Calu3 (cell line): ENCODE measurements at regions not wholly inside any gene's neighbourhood (a gene's known extent, or its start where the extent isn't known, plus 50 kb on each side); places are given as distances from the start of the nearest gene placed in this dataset.

Experiments
- BruUV-seq: library from RNA; stranded (reverse); fragments of 400-500 nt; replicated peaks from 2 replicates; lab custom pipeline; 2021; lab: Mats Ljungman, UMichigan
- CTCF ChIA-PET: fragments of 300-600 bp; sonication (Branson Sonifier 250); formaldehyde crosslinking; loops from one replicate; lab custom pipeline; 2022; ENCODE audit warnings: antibody characterized with exemption; lab: Charles Lee
- DNase-seq: peaks from one replicate; pipeline ENCODE4 v3.0.0; 2022
- H3K27ac Mint-ChIP-seq: one replicate; pipeline ENCODE4 v1.8.0; 2022; ENCODE audit warnings: mixed read lengths; ENCODE audit not compliant: unreplicated experiment
- H3K27me3 Mint-ChIP-seq: one replicate; pipeline ENCODE4 v1.8.0; 2022; ENCODE audit warnings: mixed read lengths; ENCODE audit not compliant: unreplicated experiment
- H3K36me3 Mint-ChIP-seq: one replicate; pipeline ENCODE4 v1.8.0; 2022; ENCODE audit warnings: mild to moderate bottlenecking, moderate library complexity, mixed read lengths; ENCODE audit not compliant: insufficient read depth, unreplicated experiment
- H3K4me1 Mint-ChIP-seq: one replicate; pipeline ENCODE4 v1.8.0; 2022; ENCODE audit warnings: mild to moderate bottlenecking, low read depth, mixed read lengths; ENCODE audit not compliant: unreplicated experiment
- H3K4me3 Mint-ChIP-seq: one replicate; pipeline ENCODE4 v1.8.0; 2022; ENCODE audit warnings: mild to moderate bottlenecking, low read depth, moderate library complexity, mixed read lengths; ENCODE audit not compliant: unreplicated experiment
- H3K9me3 Mint-ChIP-seq: one replicate; pipeline ENCODE4 v1.8.0; 2022; ENCODE audit warnings: low read depth, mixed read lengths; ENCODE audit not compliant: unreplicated experiment
- CTCF ChIP-seq: fragments of 200-600 bp; IDR thresholded peaks from one replicate; pipeline ENCODE4 v1.8.0; 2022; ENCODE audit warnings: antibody characterized with exemption; ENCODE audit not compliant: unreplicated experiment
- intact Hi-C: fragments of 100-400 bp; cut with micrococcal nuclease; formaldehyde crosslinking; loops from one replicate; pipeline ENCODE4 v1.10.0; 2022; ENCODE audit not compliant: unreplicated experiment

- Mint-ChIP-seq H3K4me3 (peak overlapping the region; percentile 54), H3K27ac (peak overlapping the region; percentile 71), H3K4me1 (peaks cover 48% of the 10 kb centered on the region), H3K9me3 (peaks cover 3% of the 10 kb centered on the region), H3K36me3 (peaks cover 9% of the 10 kb centered on the region), H3K27me3 (no peaks in the 10 kb centered on the region)
- no TSS peak for BruUV-seq
- intact Hi-C loops: no loop called here
- TF ChIP-seq CTCF: no peak
- CTCF ChIA-PET: interaction anchor here (0.8 to 1.5 kb wide), 2 partner anchors 14 to 20 kb away, joined by 4 read pairs; no protein-coding TSS in a partner anchor
- peak; percentile 35 for DNase-seq
Observed at GRCh38 chr2:120934574-120935338, 199.1 kb downstream of the GLI2 start.

GRCh38 chr2:120935339-120936313 lies 200.0 kb downstream of the GLI2 start:
- H3K27me3 Mint-ChIP-seq: no peaks in the 10 kb centered on the region
- intact Hi-C loops: no loop called here
- peaks cover 9% of the 10 kb centered on the region for H3K36me3 Mint-ChIP-seq
- H3K27ac Mint-ChIP-seq: peak overlapping the region; percentile 71
- TF ChIP-seq CTCF: no peak
- peak overlapping the region; percentile 54 for H3K4me3 Mint-ChIP-seq
- peaks cover 52% of the 10 kb centered on the region for H3K4me1 Mint-ChIP-seq
- CTCF ChIA-PET: interaction anchor here (0.5 to 1.5 kb wide), 5 partner anchors 14 to 150 kb away, joined by 3 to 4 read pairs (median 4); no protein-coding TSS in a partner anchor
- H3K9me3 Mint-ChIP-seq: peaks cover 3% of the 10 kb centered on the region
- DNase-seq: peak; percentile 54
- BruUV-seq: no TSS peak

- Mint-ChIP-seq H3K4me3 (no peak overlapping the region), H3K27me3 (no peaks in the 10 kb centered on the region), H3K36me3 (peaks cover 14% of the 10 kb centered on the region), H3K27ac (no peak overlapping the region), H3K4me1 (peaks cover 52% of the 10 kb centered on the region), H3K9me3 (no peaks in the 10 kb centered on the region)
- no peak for DNase-seq
- CTCF ChIA-PET: interaction anchor here (1.0 kb wide), 1 partner anchor 21 kb away, joined by 3 read pairs; no protein-coding TSS in a partner anchor
- TF ChIP-seq CTCF: no peak
- intact Hi-C loops: no loop called here
- no TSS peak for BruUV-seq
Observed at GRCh38 chr2:120936476-120937334, 201.0 kb downstream of the GLI2 start.

GRCh38 chr2:120937686-120938044 lies 202.0 kb downstream of the GLI2 start:
- TF ChIP-seq CTCF: no peak
- intact Hi-C loops: no loop called here
- BruUV-seq: no TSS peak
- no peak for DNase-seq
- H3K27ac Mint-ChIP-seq: no peak overlapping the region
- CTCF ChIA-PET: no interaction called here
- H3K4me3 Mint-ChIP-seq: no peak overlapping the region
- peaks cover 14% of the 10 kb centered on the region for H3K36me3 Mint-ChIP-seq
- H3K9me3 Mint-ChIP-seq: no peaks in the 10 kb centered on the region
- no peaks in the 10 kb centered on the region for H3K27me3 Mint-ChIP-seq
- peaks cover 59% of the 10 kb centered on the region for H3K4me1 Mint-ChIP-seq
